Neural cell (in vitro differentiated cells): ENCODE measurements at regions not wholly inside any gene's neighbourhood (a gene's known extent, or its start where the extent isn't known, plus 50 kb on each side); places are given as distances from the start of the nearest gene placed in this dataset.

Experiments used
- H2AFZ ChIP-seq: fragments of 200-600, 300-800 bp; sonication (generic), shearing (Covaris generic); 2 replicates; pipeline ENCODE4 v1.6.0; 2014; ENCODE audit warnings: low read depth, mild to moderate bottlenecking, antibody characterized with exemption, low read length, moderate library complexity
- H3F3A ChIP-seq: fragments of 200-600 bp; shearing (Covaris generic); 2 replicates; pipeline ENCODE4 v1.6.1; 2016; ENCODE audit warnings: mild to moderate bottlenecking, moderate library complexity, mixed read lengths, antibody characterized with exemption, low read length; ENCODE audit not compliant: insufficient read depth, poor library complexity, severe bottlenecking
- H3K27ac ChIP-seq: fragments of 200-600, 300-800 bp; sonication (generic), shearing (Covaris generic); 2 replicates; pipeline ENCODE4 v1.5.1; 2014; ENCODE audit warnings: mild to moderate bottlenecking, low read length, moderate library complexity
- H3K27me3 ChIP-seq: fragments of 300-800, 200-600 bp; sonication (generic), shearing (Covaris generic); 2 replicates; pipeline ENCODE4 v1.6.0; 2014; ENCODE audit warnings: mild to moderate bottlenecking, low read depth, low read length, moderate library complexity; ENCODE audit not compliant: insufficient read depth
- H3K36me3 ChIP-seq: fragments of 300-800, 200-600 bp; sonication (generic), shearing (Covaris generic); 2 replicates; pipeline ENCODE4 v1.5.1; 2014; ENCODE audit warnings: mild to moderate bottlenecking, antibody characterized with exemption, low read length, moderate library complexity; ENCODE audit not compliant: insufficient read depth
- H3K4me2 ChIP-seq: fragments of 300-800, 200-600 bp; sonication (generic), shearing (Covaris generic); 2 replicates; pipeline ENCODE4 v1.6.0; 2014; ENCODE audit warnings: mild to moderate bottlenecking, low read length
- H3K4me3 ChIP-seq: fragments of 300-800, 200-600 bp; sonication (generic), shearing (Covaris generic); 2 replicates; pipeline ENCODE4 v1.5.1; 2014; ENCODE audit warnings: mild to moderate bottlenecking, low read length, moderate library complexity
- H3K79me2 ChIP-seq: fragments of 200-600 bp; shearing (Covaris generic); replicated peaks from 2 replicates; pipeline ENCODE4 v1.6.0; 2014; ENCODE audit warnings: mild to moderate bottlenecking, low read length, moderate library complexity; ENCODE audit not compliant: insufficient read depth
- H3K9ac ChIP-seq: fragments of 300-800, 200-600 bp; sonication (generic), shearing (Covaris generic); 2 replicates; pipeline ENCODE4 v1.6.1; 2016; ENCODE audit warnings: mild to moderate bottlenecking, low read length, mixed read lengths
- H3K9me2 ChIP-seq: fragments of 200-600 bp; shearing (Covaris generic); 2 replicates; pipeline ENCODE4 v1.6.1; 2016; ENCODE audit warnings: mild to moderate bottlenecking, low read length, mixed read lengths; ENCODE audit not compliant: insufficient read depth
- H3K9me3 ChIP-seq: fragments of 200-600, 300-800 bp; sonication (generic), shearing (Covaris generic); 2 replicates; pipeline ENCODE4 v1.6.1; 2016; ENCODE audit warnings: mild to moderate bottlenecking, mixed run types, low read length, moderate library complexity, mixed read lengths
- H4K20me1 ChIP-seq: fragments of 200-600 bp; shearing (Covaris generic); 2 replicates; pipeline ENCODE4 v1.6.1; 2016; ENCODE audit warnings: mild to moderate bottlenecking, mixed run types; ENCODE audit not compliant: insufficient read depth
- EP300 ChIP-seq: fragments of 450-650 bp; conservative IDR thresholded peaks from 2 replicates; pipeline ENCODE4 v1.6.1; 2014; ENCODE audit warnings: antibody characterized with exemption, mild to moderate bottlenecking, moderate library complexity; ENCODE audit not compliant: poor library complexity, severe bottlenecking
- EZH2 ChIP-seq: fragments of 200-600, 300-800 bp; shearing (Covaris generic), sonication (generic); IDR thresholded peaks from 2 replicates; pipeline ENCODE4 v1.6.1; 2014; ENCODE audit warnings: antibody characterized with exemption, low read length, borderline replicate concordance, mild to moderate bottlenecking; ENCODE audit not compliant: insufficient read depth, poor library complexity, severe bottlenecking
- POLR2AphosphoS5 ChIP-seq: IDR thresholded peaks from 2 replicates; pipeline ENCODE4 v1.6.1; 2012
- RAD21 ChIP-seq: fragments of 450-650 bp; conservative IDR thresholded peaks from 2 replicates; pipeline ENCODE4 v1.6.1; 2014; ENCODE audit warnings: antibody characterized with exemption, mild to moderate bottlenecking, moderate library complexity
- REST ChIP-seq: IDR thresholded peaks from 2 replicates; pipeline ENCODE4 v1.6.1; 2012; ENCODE audit warnings: borderline replicate concordance
- TF ChIP-seq, protein P1 (sequence below): fragments of 450-650 bp; IDR thresholded peaks from 2 replicates; pipeline ENCODE4 v1.5.1; 2014; ENCODE audit warnings: antibody characterized with exemption, mild to moderate bottlenecking, moderate library complexity; ENCODE audit not compliant: poor library complexity, severe bottlenecking

GRCh38 chr16:24482681-24483202, 56.6 kb upstream of the RBBP6 start:
- no peaks in the 10 kb centered on the region for H3K79me2 ChIP-seq
- no peaks in the 10 kb centered on the region for H3K9me2 ChIP-seq
- no peak overlapping the region for H3K4me3 ChIP-seq
- H3K9me3 ChIP-seq = no peaks in the 10 kb centered on the region
- H3K9ac ChIP-seq = no peak overlapping the region
- TF ChIP-seq EZH2 = no peak
- no peak for TF ChIP-seq POLR2AphosphoS5
- no peak for TF ChIP-seq EP300
- TF ChIP-seq, protein P1, sequence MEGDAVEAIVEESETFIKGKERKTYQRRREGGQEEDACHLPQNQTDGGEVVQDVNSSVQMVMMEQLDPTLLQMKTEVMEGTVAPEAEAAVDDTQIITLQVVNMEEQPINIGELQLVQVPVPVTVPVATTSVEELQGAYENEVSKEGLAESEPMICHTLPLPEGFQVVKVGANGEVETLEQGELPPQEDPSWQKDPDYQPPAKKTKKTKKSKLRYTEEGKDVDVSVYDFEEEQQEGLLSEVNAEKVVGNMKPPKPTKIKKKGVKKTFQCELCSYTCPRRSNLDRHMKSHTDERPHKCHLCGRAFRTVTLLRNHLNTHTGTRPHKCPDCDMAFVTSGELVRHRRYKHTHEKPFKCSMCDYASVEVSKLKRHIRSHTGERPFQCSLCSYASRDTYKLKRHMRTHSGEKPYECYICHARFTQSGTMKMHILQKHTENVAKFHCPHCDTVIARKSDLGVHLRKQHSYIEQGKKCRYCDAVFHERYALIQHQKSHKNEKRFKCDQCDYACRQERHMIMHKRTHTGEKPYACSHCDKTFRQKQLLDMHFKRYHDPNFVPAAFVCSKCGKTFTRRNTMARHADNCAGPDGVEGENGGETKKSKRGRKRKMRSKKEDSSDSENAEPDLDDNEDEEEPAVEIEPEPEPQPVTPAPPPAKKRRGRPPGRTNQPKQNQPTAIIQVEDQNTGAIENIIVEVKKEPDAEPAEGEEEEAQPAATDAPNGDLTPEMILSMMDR = no peak
- no peak for TF ChIP-seq RAD21
- H2AFZ ChIP-seq = no peak overlapping the region
- no peaks in the 10 kb centered on the region for H3K36me3 ChIP-seq
- H3K4me2 ChIP-seq = no peak overlapping the region
- H3K27me3 ChIP-seq = no peaks in the 10 kb centered on the region
- H3F3A ChIP-seq = no peaks in the 10 kb centered on the region
- H4K20me1 ChIP-seq = no peaks in the 10 kb centered on the region
- no peak overlapping the region for H3K27ac ChIP-seq

DNA sequence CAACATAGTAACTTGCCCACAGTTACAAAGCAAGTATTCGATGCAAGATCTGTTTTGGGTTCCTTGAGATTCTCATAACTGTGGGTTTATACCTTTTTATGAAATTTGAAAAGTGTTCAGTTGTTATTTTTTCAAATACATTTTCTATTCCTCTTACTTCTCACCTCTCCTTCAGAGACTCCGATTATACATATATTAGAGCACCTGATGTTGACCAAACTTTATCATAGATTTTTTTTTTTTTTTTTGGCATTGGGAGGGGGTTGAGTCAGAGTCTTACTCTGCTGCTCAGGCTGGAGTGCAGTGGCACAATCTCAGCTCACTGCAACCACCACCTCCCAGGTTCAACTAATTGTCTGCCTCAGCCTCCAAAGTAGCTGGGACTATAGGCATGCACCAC, 51.3 kb upstream of the RBBP6 start:
- H4K20me1 ChIP-seq = no peaks in the 10 kb centered on the region
- TF ChIP-seq, protein P1 = no peak
- TF ChIP-seq RAD21 (no peak), REST (no peak), POLR2AphosphoS5 (no peak)
- no peak overlapping the region for H3K9ac ChIP-seq
- no peaks in the 10 kb centered on the region for H3K9me2 ChIP-seq
- H3F3A ChIP-seq = no peaks in the 10 kb centered on the region
- H3K4me3 ChIP-seq = no peak overlapping the region
- no peaks in the 10 kb centered on the region for H3K36me3 ChIP-seq
- no peak overlapping the region for H2AFZ ChIP-seq
- H3K79me2 ChIP-seq = no peaks in the 10 kb centered on the region
- no peaks in the 10 kb centered on the region for H3K27me3 ChIP-seq
- no peaks in the 10 kb centered on the region for H3K9me3 ChIP-seq
- H3K27ac ChIP-seq = no peak overlapping the region
- no peak overlapping the region for H3K4me2 ChIP-seq
